Endothelial cell of hepatic sinusoid (primary cell): ENCODE measurements at regions not wholly inside any gene's neighbourhood (a gene's known extent, or its start where the extent isn't known, plus 50 kb on each side); places are given as distances from the start of the nearest gene placed in this dataset.

Experiments
- in situ Hi-C: cut with HindIII; loops from 2 replicates; pipeline ENCODE4 v1.10.0; 2017; ENCODE audit warnings: low sequenced_read_pairs

GRCh38 chr20:16124491-16124890, 448.8 kb downstream of the KIF16B start:
- in situ Hi-C loops = no loop called here

DNA sequence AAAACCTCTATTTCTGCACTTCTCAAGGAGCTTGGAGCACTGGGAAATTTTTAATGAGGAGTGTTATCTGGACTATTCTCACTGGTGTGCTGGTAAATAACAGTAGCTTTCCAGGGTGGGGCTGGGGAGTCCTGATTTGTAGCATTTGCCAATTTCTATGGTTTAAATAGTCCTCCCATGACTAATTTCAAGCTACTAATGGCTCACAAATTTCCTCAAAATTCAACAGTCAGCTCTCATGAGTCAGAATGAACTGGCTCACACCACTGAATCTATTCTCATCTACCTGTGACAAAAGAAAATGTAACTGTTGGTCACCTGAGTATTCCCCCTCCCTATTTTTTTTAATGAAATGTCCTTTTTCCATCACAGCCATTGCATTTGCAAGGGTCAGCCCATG, 449.6 kb downstream of the KIF16B start:
- in situ Hi-C loops = no loop called here

- in situ Hi-C loops = no loop called here
These were observed 453.3 kb downstream of the KIF16B start for GRCh38 chr20:16119909-16120308.

DNA sequence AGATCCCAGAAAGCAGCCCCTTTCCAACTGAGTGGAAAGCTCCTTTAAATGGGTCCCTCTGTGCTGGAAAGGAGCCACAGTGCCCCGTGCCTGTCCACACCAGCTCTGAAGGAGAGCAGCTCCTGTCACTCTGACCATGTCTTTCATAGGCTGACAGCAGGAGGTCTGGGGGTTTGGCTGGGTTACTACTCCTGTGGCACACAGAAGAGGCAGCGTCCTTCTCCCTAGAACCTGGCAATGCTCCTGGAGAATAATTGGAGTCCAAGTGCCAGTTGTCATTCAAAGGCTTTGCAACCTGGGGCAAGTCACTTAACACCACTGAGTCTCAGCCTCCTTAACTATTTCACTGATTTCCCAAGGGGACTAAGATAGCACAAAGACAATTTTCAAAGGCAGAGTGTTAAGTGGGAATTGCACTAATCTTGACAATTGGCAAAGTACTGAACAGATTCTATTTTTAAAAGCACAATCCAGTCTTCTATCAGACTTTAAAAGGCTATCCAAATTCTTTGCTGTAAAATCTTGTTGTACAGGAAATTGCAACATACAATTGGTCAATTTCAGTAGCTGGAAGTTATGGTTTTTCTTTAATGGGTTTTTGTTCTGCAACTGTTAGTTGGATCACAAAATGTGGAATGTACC, 457.2 kb downstream of the KIF16B start:
- in situ Hi-C loops = no loop called here

DNA sequence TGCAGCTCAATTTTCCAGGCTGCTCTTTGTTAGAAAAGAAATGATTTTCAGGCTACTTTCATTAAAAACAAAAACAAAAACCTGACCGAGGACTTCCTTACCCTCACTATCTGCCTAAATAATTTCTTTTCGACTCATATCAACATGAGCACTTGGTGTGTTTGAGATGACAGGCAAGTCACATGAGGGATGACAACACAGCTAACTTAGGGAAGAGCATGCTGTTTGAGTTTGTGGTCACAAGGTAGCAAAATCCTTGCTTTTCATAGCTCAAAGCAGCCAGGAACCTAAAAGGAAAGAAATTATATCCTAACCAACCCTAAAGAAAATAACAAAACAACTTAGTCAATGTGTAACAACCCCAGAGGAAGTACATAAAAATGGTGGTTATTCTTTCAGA, 459.5 kb downstream of the KIF16B start:
- in situ Hi-C loops = no loop called here

DNA sequence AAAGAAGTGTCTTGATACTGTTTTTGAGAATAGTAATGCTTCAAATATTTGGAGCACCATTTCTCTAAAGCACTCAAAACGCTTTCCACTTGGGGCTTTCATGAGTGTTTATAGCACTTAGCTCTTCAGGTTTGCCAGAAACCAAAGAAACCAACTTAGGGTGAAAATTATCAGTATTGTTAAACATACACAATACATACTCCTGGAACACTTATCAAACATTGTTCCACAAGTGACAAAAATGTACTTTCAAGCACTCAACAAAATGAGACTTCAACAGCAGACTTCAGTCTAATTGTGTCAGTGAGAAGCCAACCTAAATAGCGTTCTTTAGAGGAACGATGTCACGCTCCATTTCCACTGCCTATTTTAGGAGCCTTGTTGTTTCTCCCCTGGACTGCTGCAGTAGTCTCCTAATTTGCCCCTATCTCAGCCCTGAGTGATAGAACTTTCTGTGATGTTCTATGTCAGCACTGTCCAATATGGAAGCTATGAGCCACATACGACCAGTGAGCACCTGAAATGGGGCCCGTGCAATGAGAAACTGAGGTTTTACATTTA, 461.3 kb downstream of the KIF16B start:
- in situ Hi-C loops = no loop called here

DNA sequence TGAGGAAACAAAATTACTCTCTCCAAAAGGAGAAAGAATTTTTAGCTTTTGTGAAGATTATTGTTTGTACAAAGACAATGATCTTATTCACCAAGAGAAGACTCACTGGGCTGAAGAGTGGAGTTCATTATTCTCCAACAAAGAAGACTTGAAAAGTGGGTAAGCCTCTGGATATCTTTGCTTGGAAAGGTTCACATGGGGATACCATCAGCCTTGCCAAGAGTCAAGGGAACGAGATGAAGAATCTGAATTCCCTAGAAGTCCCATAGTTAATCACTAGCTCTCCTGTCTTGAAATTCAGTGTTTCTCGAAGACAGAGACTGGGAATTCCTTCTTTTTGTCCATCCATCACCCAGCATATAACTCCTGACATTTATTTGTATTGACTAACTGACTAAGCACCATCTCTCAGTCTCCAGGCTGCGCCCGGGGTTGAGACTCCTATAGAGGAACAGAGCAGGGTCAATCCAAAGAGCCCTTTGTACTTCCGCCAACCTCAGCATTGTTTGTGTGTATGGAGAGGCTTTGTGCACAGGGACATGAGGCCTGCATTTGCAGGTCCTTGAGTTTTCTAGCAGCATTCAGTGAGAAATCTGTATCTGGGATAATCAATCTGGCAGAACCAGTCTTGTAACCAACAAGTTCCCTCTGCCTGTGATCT, 461.9 kb downstream of the KIF16B start:
- in situ Hi-C loops = no loop called here

DNA sequence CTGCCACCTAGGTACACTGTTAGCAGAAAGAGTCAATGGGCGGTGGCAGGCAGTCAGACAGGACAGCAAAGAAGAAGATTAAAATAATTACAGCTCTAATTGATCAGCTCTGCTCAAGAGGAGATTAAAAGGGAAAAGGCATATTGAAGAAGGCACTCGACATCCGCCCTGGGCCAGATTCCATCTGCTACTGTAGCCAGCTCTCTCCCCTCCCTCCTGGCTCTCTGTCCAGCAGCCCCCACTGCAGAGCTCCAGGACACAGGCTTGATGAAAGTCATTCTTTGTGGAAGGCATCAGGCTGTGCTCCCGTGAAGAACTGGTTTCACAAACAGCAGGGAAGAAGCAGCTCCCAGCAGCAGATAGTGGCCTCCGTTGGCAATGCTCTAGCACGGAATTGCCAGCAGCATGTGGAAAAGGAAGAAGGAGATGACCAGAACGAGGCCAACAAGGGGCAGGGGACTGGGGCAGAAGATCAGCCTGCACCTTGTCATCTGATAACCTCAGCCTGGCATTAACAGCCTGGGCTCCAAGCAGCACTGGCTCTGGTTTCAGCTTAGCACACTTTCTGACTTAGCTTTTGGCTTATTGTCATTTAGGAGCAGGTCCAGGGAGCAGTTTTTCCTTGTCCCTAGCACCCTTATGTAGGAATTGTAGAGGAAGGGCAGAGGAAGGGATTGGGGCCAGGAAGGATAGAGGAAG, 465.9 kb downstream of the KIF16B start:
- in situ Hi-C loops = no loop called here

- in situ Hi-C loops = no loop called here
These were observed 466.9 kb downstream of the KIF16B start for GRCh38 chr20:16106191-16106849.

- in situ Hi-C loops = no loop called here
These were observed 468.5 kb downstream of the KIF16B start for GRCh38 chr20:16104783-16105182.
